Spleen (tissue), 11 donors: ENCODE measurements at regions not wholly inside any gene's neighbourhood (a gene's known extent, or its start where the extent isn't known, plus 50 kb on each side); places are given as distances from the start of the nearest gene placed in this dataset.
A peak's percentile ranks its signal among the peaks of the same experiment; 100 is the strongest.

Experiments
- DNase-seq: peaks from one replicate; pipeline ENCODE4 v3.0.0-alpha.2; 2020
- H3K27ac ChIP-seq, 8 donors: fragments of 200-600 bp; sonication (generic) in 7 of 8; 1 replicate in 4 of 8; 2 replicates in 4 of 8; pipeline versions ENCODE4 v1.5.0 to v1.8.0; 2016 to 2021; ENCODE audit warnings: inconsistent platforms in 4 of 8, mild to moderate bottlenecking in 4 of 8, moderate library complexity in 1 of 8
- H3K27me3 ChIP-seq, 7 donors: fragments of 200-600 bp; sonication (generic) in 6 of 7; replicated peaks in 1 of 7; 1 replicate in 4 of 7; 2 replicates in 3 of 7; pipeline versions ENCODE4 v1.5.0 to v1.8.0; 2016 to 2021; ENCODE audit warnings: inconsistent platforms in 3 of 7, mild to moderate bottlenecking in 1 of 7
- H3K36me3 ChIP-seq, 6 donors: fragments of 200-600 bp; sonication (generic) in 5 of 6; 1 replicate in 4 of 6; 2 replicates in 2 of 6; pipeline versions ENCODE4 v1.5.0 to v1.8.0; 2016 to 2021; ENCODE audit warnings: inconsistent platforms in 2 of 6
- H3K4me1 ChIP-seq, 6 donors: fragments of 200-600 bp; sonication (generic) in 5 of 6; 1 replicate in 3 of 6; 2 replicates in 3 of 6; pipeline versions ENCODE4 v1.5.0 to v1.8.0; 2016 to 2021; ENCODE audit warnings: inconsistent platforms in 3 of 6
- H3K4me3 ChIP-seq, 8 donors: fragments of 200-600 bp; sonication (generic) in 7 of 8; 1 replicate in 4 of 8; 2 replicates in 4 of 8; pipeline versions ENCODE4 v1.5.0 to v1.8.0; 2016 to 2021; ENCODE audit warnings: inconsistent platforms in 4 of 8, mild to moderate bottlenecking in 4 of 8, moderate library complexity in 2 of 8
- H3K9me3 ChIP-seq, 8 donors: fragments of 200-600 bp; sonication (generic) in 7 of 8; 1 replicate in 4 of 8; 2 replicates in 4 of 8; pipeline versions ENCODE4 v1.5.0 to v1.8.0; 2016 to 2021; ENCODE audit warnings: inconsistent platforms in 4 of 8
- CTCF ChIP-seq, 11 experiments: fragments of 200-600 bp in 7 of 11; fragments of 450-650 bp in 4 of 11; sonication (generic) in 4 of 11; IDR thresholded peaks in 8 of 11; conservative IDR thresholded peaks in 3 of 11; 1 replicate in 7 of 11; 2 replicates in 4 of 11; pipeline versions ENCODE4 v1.4.0 to v1.8.0; 2016 to 2021; ENCODE audit warnings: antibody characterized with exemption in 11 of 11, inconsistent platforms in 4 of 11, mild to moderate bottlenecking in 1 of 11
- POLR2A ChIP-seq, 3 donors: fragments of 450-650 bp; IDR thresholded peaks; one replicate each; pipeline ENCODE4 v1.5.1; 2017; ENCODE audit warnings: antibody characterized with exemption in 3 of 3, mild to moderate bottlenecking in 1 of 3
- POLR2AphosphoS5 ChIP-seq, 3 donors: sonication (generic); formaldehyde crosslinking; IDR thresholded peaks; one replicate each; pipeline ENCODE4 v1.5.1; 2017; ENCODE audit warnings: antibody characterized with exemption in 3 of 3
- WGBS, 5 donors: extraction: QIAGEN DNeasy Blood & Tissue Kit in 3 of 5; methylation state at CpG; one replicate each; pipeline versions ENCODE4 v1.1.5 to v1.1.7; 2013 to 2018; 5-methylcytosine and 5-hydroxymethylcytosine counted together
- intact Hi-C: fragments of 100-400 bp; cut with DNase I; formaldehyde crosslinking; loops from one replicate; pipeline ENCODE4 v1.15.0; 2023; ENCODE audit warnings: low total_unique reads
- donor health status: healthy with polysubstance abuse.
- donor health status: DM: no; HTN: no; CAD: no; lungs with moderate emphysema.
- donor health status: DM: no; HTN: no; CAD: no.
- donor health status: Bipolar disorder and iron deficiency.
- donor health status: healthy.
- donor health status: DM: no; HTN: no; CAD: no.
- donor health status: DM: yes; HTN: yes; CAD: no.

DNA sequence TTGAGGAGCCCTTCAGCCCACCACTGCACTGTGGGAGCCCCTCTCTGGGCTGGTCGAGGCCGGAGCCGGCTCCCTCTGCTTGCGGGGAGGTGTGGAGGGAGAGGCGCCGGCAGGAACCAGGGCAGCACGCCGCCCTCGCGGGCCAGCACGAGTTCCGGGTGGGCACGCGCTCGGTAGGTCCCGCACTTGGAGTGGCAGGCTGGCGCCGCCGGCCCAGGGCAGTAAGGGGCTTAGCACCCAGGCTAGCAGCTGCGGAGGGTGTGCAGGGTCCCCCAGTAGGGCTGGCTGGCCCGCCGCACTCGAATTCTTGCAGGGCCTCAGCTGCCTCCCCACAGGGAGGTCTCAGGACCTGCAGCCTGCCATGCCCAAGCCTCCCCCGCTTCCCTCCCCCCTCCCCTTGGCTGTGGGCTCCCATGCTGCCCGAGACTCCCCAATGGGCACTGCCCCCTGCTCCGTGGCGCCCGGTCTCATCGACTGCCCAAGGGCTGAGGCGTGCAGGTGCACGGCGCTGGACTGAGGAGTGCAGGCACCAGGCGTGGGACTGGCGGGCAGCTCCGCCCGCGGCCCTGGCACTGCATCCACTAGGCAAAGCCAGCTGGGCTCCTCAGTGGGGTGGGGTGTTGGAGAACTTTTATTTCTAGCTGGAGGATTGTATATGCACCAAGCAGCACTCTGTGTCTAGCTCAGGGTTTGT is 127.5 kb downstream of the DCK start:
- Histone ChIP-seq H3K27me3 (no peaks in the 10 kb centered on the region), H3K4me3 (no peak overlapping the region), H3K4me1 (no peaks in the 10 kb centered on the region), H3K27ac (no peak overlapping the region), H3K9me3 (peaks cover 0 to 6% (median 0%) of the 10 kb centered on the region in 8 donors), H3K36me3 (no peaks in the 10 kb centered on the region)
- TF ChIP-seq CTCF (IDR thresholded peaks at IDR 0.05 in 8 of 11, conservative IDR thresholded peaks at IDR 0.05 in 3 of 11) (no peak), POLR2AphosphoS5 (IDR thresholded peaks at IDR 0.05) (no peak), POLR2A (IDR thresholded peaks at IDR 0.05) (no peak)
- intact Hi-C loops = no loop called here
- peak; percentile 70 for DNase-seq
- 93 to 96% (median 94%) methylated on average over 18 to 37 of the region's 37 CpGs for WGBS, 5 donors

DNA sequence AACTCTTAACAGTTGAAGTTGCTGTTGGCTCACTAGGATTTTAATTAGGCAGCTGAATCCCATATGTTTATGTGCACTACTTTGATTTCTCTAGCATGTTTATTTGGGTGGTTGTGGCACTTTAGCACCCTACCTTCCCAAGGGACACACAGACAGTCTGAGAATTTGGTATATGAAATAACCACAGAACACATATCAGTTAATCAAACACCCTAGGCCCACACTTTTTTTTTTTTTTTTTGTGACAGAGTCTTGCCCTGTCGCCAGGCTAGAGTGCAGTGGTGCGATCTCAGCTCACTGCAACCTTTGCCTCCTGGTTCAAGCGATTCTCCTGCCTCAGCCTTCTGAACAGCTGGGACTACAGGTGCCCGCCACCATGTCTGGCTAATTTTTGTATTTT is 130.5 kb downstream of the DCK start:
- no peak overlapping the region for H3K27ac ChIP-seq
- no peak for DNase-seq
- no peaks in the 10 kb centered on the region for H3K27me3 ChIP-seq
- no peaks in the 10 kb centered on the region for H3K4me1 ChIP-seq
- no peak for TF ChIP-seq POLR2AphosphoS5 (IDR thresholded peaks at IDR 0.05)
- TF ChIP-seq POLR2A (IDR thresholded peaks at IDR 0.05) = no peak
- no peak for TF ChIP-seq CTCF (IDR thresholded peaks at IDR 0.05 in 8 of 11, conservative IDR thresholded peaks at IDR 0.05 in 3 of 11)
- intact Hi-C loops = no loop called here
- WGBS, 5 donors = 80 to 94% (median 90%) methylated on average over 4 of the region's 4 CpGs
- H3K9me3 ChIP-seq = peaks cover 0 to 6% (median 0%) of the 10 kb centered on the region in 8 donors
- no peaks in the 10 kb centered on the region for H3K36me3 ChIP-seq
- peak overlapping the region in 1 of 8 donors; percentile 19 for H3K4me3 ChIP-seq

- WGBS, 5 donors = 69 to 89% (median 80%) methylated on average over 4 of the region's 4 CpGs
- no peak for DNase-seq
- intact Hi-C loops = no loop called here
- H3K4me1 ChIP-seq = no peaks in the 10 kb centered on the region
- H3K4me3 ChIP-seq = no peak overlapping the region
- no peaks in the 10 kb centered on the region for H3K27me3 ChIP-seq
- peaks cover 0 to 6% (median 0%) of the 10 kb centered on the region in 8 donors for H3K9me3 ChIP-seq
- no peak for TF ChIP-seq POLR2A (IDR thresholded peaks at IDR 0.05)
- no peak for TF ChIP-seq POLR2AphosphoS5 (IDR thresholded peaks at IDR 0.05)
- no peak for TF ChIP-seq CTCF (IDR thresholded peaks at IDR 0.05 in 8 of 11, conservative IDR thresholded peaks at IDR 0.05 in 3 of 11)
- no peak overlapping the region for H3K27ac ChIP-seq
- no peaks in the 10 kb centered on the region for H3K36me3 ChIP-seq
These were observed 131.7 kb downstream of the DCK start for GRCh38 chr4:71125137-71125536.

DNA sequence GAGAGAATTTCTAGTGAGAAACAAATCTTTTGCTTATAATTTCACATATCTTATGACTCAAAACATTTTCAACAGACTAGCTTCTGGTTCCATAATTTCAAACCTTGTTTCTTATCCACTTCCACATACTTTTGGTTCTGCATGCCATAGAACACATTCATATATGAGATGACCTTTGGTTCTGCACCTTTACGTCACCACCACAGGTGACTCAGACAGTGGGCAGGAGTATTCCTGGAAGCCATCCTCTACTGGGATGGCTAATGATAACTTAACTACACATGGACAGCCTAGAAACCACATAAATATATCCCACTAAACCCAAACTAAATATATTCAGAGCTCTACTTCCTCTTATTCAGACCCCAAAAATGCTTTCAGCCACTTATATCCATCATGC is 133.3 kb downstream of the DCK start:
- 53 to 86% (median 82%) methylated on average over 1 of the region's 1 CpG for WGBS, 5 donors
- intact Hi-C loops = no loop called here
- no peak for TF ChIP-seq POLR2AphosphoS5 (IDR thresholded peaks at IDR 0.05)
- TF ChIP-seq CTCF (IDR thresholded peaks at IDR 0.05 in 8 of 11, conservative IDR thresholded peaks at IDR 0.05 in 3 of 11) = no peak
- TF ChIP-seq POLR2A (IDR thresholded peaks at IDR 0.05) = no peak

More for the DNA sequence above, 133.3 kb downstream of the DCK start:
- H3K4me3 ChIP-seq = no peak overlapping the region
- no peak for DNase-seq
- no peaks in the 10 kb centered on the region for H3K36me3 ChIP-seq
- no peaks in the 10 kb centered on the region for H3K4me1 ChIP-seq
- H3K27ac ChIP-seq = no peak overlapping the region
- no peaks in the 10 kb centered on the region for H3K27me3 ChIP-seq
- H3K9me3 ChIP-seq = no peaks in the 10 kb centered on the region
